ENCODE measurements at regions not wholly inside any gene's neighbourhood (a gene's known extent, or its start where the extent isn't known, plus 50 kb on each side); places are given as distances from the start of the nearest gene placed in this dataset.

DNA sequence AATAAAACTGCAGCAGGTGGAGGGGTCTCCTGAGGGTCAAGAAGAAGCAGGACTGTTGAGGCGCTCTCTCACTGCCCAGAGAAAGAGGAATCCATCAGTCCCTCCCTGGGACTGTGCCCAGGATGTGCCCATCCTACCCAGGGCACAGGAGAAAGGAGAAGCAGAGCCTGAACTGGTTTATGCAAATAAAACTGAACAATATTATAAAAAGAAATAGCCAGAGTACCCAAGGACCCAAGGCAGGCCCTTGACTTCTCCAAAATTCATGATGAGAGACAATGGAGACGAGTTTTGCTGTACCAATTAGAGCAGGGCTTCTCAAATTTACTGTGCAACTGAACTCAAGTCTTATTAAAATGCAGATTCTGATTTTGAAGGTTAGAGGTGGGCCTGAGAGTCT is 211.0 kb downstream of the IGSF11 start:
- TF ChIP-seq ISL1 (CRISPR knock-in tag; IDR thresholded peaks at IDR 0.05) (no peak), ZC3H10 (CRISPR knock-in tag; IDR thresholded peaks at IDR 0.05) (no peak), ZNF565 (CRISPR knock-in tag; conservative IDR thresholded peaks at IDR 0.05; ENCODE audit: low read depth) (no peak), CSDC2 (CRISPR knock-in tag; IDR thresholded peaks at IDR 0.05) (no peak), GLIS3 (CRISPR knock-in tag; IDR thresholded peaks at IDR 0.05) (no peak), ZFP3 (CRISPR knock-in tag; IDR thresholded peaks at IDR 0.05) (no peak), SNAI2 (CRISPR knock-in tag; IDR thresholded peaks at IDR 0.05) (no peak), ZFP30 (CRISPR knock-in tag; IDR thresholded peaks at IDR 0.05) (no peak), ZNF8 (CRISPR knock-in tag; IDR thresholded peaks at IDR 0.05) (no peak), PATZ1 (CRISPR knock-in tag; IDR thresholded peaks at IDR 0.05; ENCODE audit: borderline replicate concordance) (no peak), OSR1 (CRISPR knock-in tag; IDR thresholded peaks at IDR 0.05) (no peak)
- TF ChIP-seq, protein P1, sequence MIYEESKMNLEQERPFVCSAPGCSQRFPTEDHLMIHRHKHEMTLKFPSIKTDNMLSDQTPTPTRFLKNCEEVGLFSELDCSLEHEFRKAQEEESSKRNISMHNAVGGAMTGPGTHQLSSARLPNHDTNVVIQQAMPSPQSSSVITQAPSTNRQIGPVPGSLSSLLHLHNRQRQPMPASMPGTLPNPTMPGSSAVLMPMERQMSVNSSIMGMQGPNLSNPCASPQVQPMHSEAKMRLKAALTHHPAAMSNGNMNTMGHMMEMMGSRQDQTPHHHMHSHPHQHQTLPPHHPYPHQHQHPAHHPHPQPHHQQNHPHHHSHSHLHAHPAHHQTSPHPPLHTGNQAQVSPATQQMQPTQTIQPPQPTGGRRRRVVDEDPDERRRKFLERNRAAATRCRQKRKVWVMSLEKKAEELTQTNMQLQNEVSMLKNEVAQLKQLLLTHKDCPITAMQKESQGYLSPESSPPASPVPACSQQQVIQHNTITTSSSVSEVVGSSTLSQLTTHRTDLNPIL (CRISPR knock-in tag; IDR thresholded peaks at IDR 0.05; ENCODE audit: low read depth), result no peak
- TF ChIP-seq, protein P2, sequence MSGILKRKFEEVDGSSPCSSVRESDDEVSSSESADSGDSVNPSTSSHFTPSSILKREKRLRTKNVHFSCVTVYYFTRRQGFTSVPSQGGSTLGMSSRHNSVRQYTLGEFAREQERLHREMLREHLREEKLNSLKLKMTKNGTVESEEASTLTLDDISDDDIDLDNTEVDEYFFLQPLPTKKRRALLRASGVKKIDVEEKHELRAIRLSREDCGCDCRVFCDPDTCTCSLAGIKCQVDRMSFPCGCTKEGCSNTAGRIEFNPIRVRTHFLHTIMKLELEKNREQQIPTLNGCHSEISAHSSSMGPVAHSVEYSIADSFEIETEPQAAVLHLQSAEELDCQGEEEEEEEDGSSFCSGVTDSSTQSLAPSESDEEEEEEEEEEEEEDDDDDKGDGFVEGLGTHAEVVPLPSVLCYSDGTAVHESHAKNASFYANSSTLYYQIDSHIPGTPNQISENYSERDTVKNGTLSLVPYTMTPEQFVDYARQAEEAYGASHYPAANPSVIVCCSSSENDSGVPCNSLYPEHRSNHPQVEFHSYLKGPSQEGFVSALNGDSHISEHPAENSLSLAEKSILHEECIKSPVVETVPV (CRISPR knock-in tag; IDR thresholded peaks at IDR 0.05), result no peak
- no peak for ATAC-seq

- ATAC-seq, result no peak
Observed at GRCh38 chr3:118827446-118827845, 207.2 kb downstream of the IGSF11 start.

More at GRCh38 chr3:118827446-118827845, 207.2 kb downstream of the IGSF11 start:
- TF ChIP-seq ZFP3 (CRISPR knock-in tag; IDR thresholded peaks at IDR 0.05) (no peak), ZNF70 (CRISPR knock-in tag; IDR thresholded peaks at IDR 0.05) (no peak), PATZ1 (CRISPR knock-in tag; IDR thresholded peaks at IDR 0.05; ENCODE audit: borderline replicate concordance) (no peak), ZNF565 (CRISPR knock-in tag; conservative IDR thresholded peaks at IDR 0.05; ENCODE audit: low read depth) (no peak), GLIS3 (CRISPR knock-in tag; IDR thresholded peaks at IDR 0.05) (no peak), ZC3H10 (CRISPR knock-in tag; IDR thresholded peaks at IDR 0.05) (no peak), POU6F1 (CRISPR knock-in tag; IDR thresholded peaks at IDR 0.05; ENCODE audit: borderline replicate concordance, low read depth) (no peak), TSHZ2 (CRISPR knock-in tag; IDR thresholded peaks at IDR 0.05) (no peak), ZNF8 (CRISPR knock-in tag; IDR thresholded peaks at IDR 0.05) (no peak), PPARA (CRISPR knock-in tag; IDR thresholded peaks at IDR 0.05; ENCODE audit: borderline replicate concordance) (no peak), ESRRG (CRISPR knock-in tag; IDR thresholded peaks at IDR 0.05) (no peak), ARNTL (CRISPR knock-in tag; IDR thresholded peaks at IDR 0.05; ENCODE audit: borderline replicate concordance, low read depth) (no peak), ZFP30 (CRISPR knock-in tag; IDR thresholded peaks at IDR 0.05) (no peak), OSR1 (CRISPR knock-in tag; IDR thresholded peaks at IDR 0.05) (no peak), TCF4 (CRISPR knock-in tag; IDR thresholded peaks at IDR 0.05; ENCODE audit: borderline replicate concordance) (no peak), ISL1 (CRISPR knock-in tag; IDR thresholded peaks at IDR 0.05) (no peak), BACH2 (CRISPR knock-in tag; IDR thresholded peaks at IDR 0.05; ENCODE audit: borderline replicate concordance) (no peak)
- TF ChIP-seq, protein P1 (CRISPR knock-in tag; IDR thresholded peaks at IDR 0.05; ENCODE audit: low read depth), result no peak
- TF ChIP-seq, protein P2 (CRISPR knock-in tag; IDR thresholded peaks at IDR 0.05), result no peak

Measured in SK-N-SH treated with all-trans-retinoic acid at 6 μM for 48 hours (cell line).